ENCODE measurements at regions not wholly inside any gene's neighbourhood (a gene's known extent, or its start where the extent isn't known, plus 50 kb on each side); places are given as distances from the start of the nearest gene placed in this dataset.

- no peak for DNase-seq (ENCODE audit: low spot score)
- no peak for TF ChIP-seq CTCF (IDR thresholded peaks at IDR 0.05; ENCODE audit: borderline replicate concordance, control extremely low read depth, extremely low read depth, insufficient read depth, missing control alignments)
- in situ Hi-C loops (cut with MboI; ENCODE audit: low sequenced_read_pairs, unreplicated experiment): no loop called here
Measured at GRCh38 chr16:79287424-79287917, 313.1 kb downstream of the MAF start.

- DNase-seq (ENCODE audit: low spot score): peak; percentile 38
- in situ Hi-C loops (cut with MboI; ENCODE audit: low sequenced_read_pairs, unreplicated experiment): no loop called here
- no peak for TF ChIP-seq CTCF (IDR thresholded peaks at IDR 0.05; ENCODE audit: borderline replicate concordance, control extremely low read depth, extremely low read depth, insufficient read depth, missing control alignments)
Measured at GRCh38 chr16:79286646-79287423, 313.7 kb downstream of the MAF start.

GRCh38 chr16:79284766-79285165, 315.8 kb downstream of the MAF start:
- DNase-seq (ENCODE audit: low spot score): no peak
- in situ Hi-C loops (cut with MboI; ENCODE audit: low sequenced_read_pairs, unreplicated experiment): no loop called here
- no peak for TF ChIP-seq CTCF (IDR thresholded peaks at IDR 0.05; ENCODE audit: borderline replicate concordance, control extremely low read depth, extremely low read depth, insufficient read depth, missing control alignments)

- in situ Hi-C loops (cut with MboI; ENCODE audit: low sequenced_read_pairs, unreplicated experiment): no loop called here
- no peak for TF ChIP-seq CTCF (IDR thresholded peaks at IDR 0.05; ENCODE audit: borderline replicate concordance, control extremely low read depth, extremely low read depth, insufficient read depth, missing control alignments)
Measured at GRCh38 chr16:79283578-79283977, 317.0 kb downstream of the MAF start.

GRCh38 chr16:79282806-79283205, 317.7 kb downstream of the MAF start:
- no peak for TF ChIP-seq CTCF (IDR thresholded peaks at IDR 0.05; ENCODE audit: borderline replicate concordance, control extremely low read depth, extremely low read depth, insufficient read depth, missing control alignments)
- DNase-seq (ENCODE audit: low spot score): no peak
- in situ Hi-C loops (cut with MboI; ENCODE audit: low sequenced_read_pairs, unreplicated experiment): no loop called here

More at GRCh38 chr16:79283578-79283977, 317.0 kb downstream of the MAF start:
- no peak for DNase-seq (ENCODE audit: low spot score)

GRCh38 chr16:79278506-79278905, 322.0 kb downstream of the MAF start:
- in situ Hi-C loops (cut with MboI; ENCODE audit: low sequenced_read_pairs, unreplicated experiment): no loop called here
- DNase-seq (ENCODE audit: low spot score): no peak
- no peak for TF ChIP-seq CTCF (IDR thresholded peaks at IDR 0.05; ENCODE audit: borderline replicate concordance, control extremely low read depth, extremely low read depth, insufficient read depth, missing control alignments)

Measured in GM13976 (cell line).